H9 (cell line): ENCODE measurements at regions not wholly inside any gene's neighbourhood (a gene's known extent, or its start where the extent isn't known, plus 50 kb on each side); places are given as distances from the start of the nearest gene placed in this dataset.

Experiments used
- DNase-seq: peaks from one replicate; pipeline ENCODE4 v3.0.0-alpha.2; 2017
- H2AFZ ChIP-seq: one replicate; pipeline ENCODE4 v1.6.1; 2013; ENCODE audit warnings: mild to moderate bottlenecking, low read length, control low read depth, moderate library complexity
- H2AK5ac ChIP-seq: 2 replicates; pipeline ENCODE4 v1.6.1; 2013; ENCODE audit warnings: low read length, control low read depth, mixed read lengths; ENCODE audit not compliant: insufficient read length
- H2BK120ac ChIP-seq: one replicate; pipeline ENCODE4 v1.6.1; 2013; ENCODE audit warnings: low read depth, mild to moderate bottlenecking, low read length, control low read depth, inconsistent platforms; ENCODE audit not compliant: poor library complexity, severe bottlenecking
- H2BK12ac ChIP-seq: 2 replicates; pipeline ENCODE4 v1.6.1; 2013; ENCODE audit warnings: low read length, control low read depth, mixed read lengths, low read depth; ENCODE audit not compliant: insufficient read length
- H2BK15ac ChIP-seq: 2 replicates; pipeline ENCODE4 v1.6.1; 2013; ENCODE audit warnings: low read depth, low read length, control low read depth
- H2BK20ac ChIP-seq: one replicate; pipeline ENCODE4 v1.6.1; 2013; ENCODE audit warnings: low read depth, mild to moderate bottlenecking, low read length, control low read depth, inconsistent platforms; ENCODE audit not compliant: poor library complexity, severe bottlenecking
- H2BK5ac ChIP-seq: 2 replicates; pipeline ENCODE4 v1.6.1; 2013; ENCODE audit warnings: low read length, control low read depth, mixed read lengths; ENCODE audit not compliant: insufficient read length
- H3K14ac ChIP-seq: 2 replicates; pipeline ENCODE4 v1.6.1; 2013; ENCODE audit warnings: low read length, control low read depth; ENCODE audit not compliant: insufficient read depth
- H3K18ac ChIP-seq: 2 replicates; pipeline ENCODE4 v1.6.1; 2013; ENCODE audit warnings: low read depth, mild to moderate bottlenecking, mixed read lengths, low read length, control low read depth; ENCODE audit not compliant: insufficient read length
- H3K23ac ChIP-seq: 2 replicates; pipeline ENCODE4 v1.6.1; 2013; ENCODE audit warnings: low read length, control low read depth, mixed read lengths, low read depth; ENCODE audit not compliant: insufficient read length
- H3K23me2 ChIP-seq: 2 replicates; pipeline ENCODE4 v1.6.1; 2013; ENCODE audit warnings: low read depth, mild to moderate bottlenecking, mixed read lengths, low read length, control low read depth; ENCODE audit not compliant: insufficient read length, poor library complexity, severe bottlenecking
- H3K27ac ChIP-seq: 2 replicates; pipeline ENCODE4 v1.5.1; 2013; ENCODE audit warnings: low read length, control low read depth, mixed read lengths, low read depth; ENCODE audit not compliant: insufficient read length
- H3K27me3 ChIP-seq: 2 replicates; pipeline ENCODE4 v1.6.1; 2013; ENCODE audit warnings: low read length, control low read depth, inconsistent platforms; ENCODE audit not compliant: insufficient read depth
- H3K4ac ChIP-seq: 2 replicates; pipeline ENCODE4 v1.6.1; 2013; ENCODE audit warnings: low read depth, mild to moderate bottlenecking, control low read depth, inconsistent platforms, low read length, moderate library complexity
- H3K4me1 ChIP-seq: 2 replicates; pipeline ENCODE4 v1.6.1; 2013; ENCODE audit warnings: low read length, control low read depth, inconsistent platforms; ENCODE audit not compliant: insufficient read depth
- H3K4me2 ChIP-seq: 2 replicates; pipeline ENCODE4 v1.6.1; 2013; ENCODE audit warnings: low read length, control low read depth, mixed read lengths; ENCODE audit not compliant: insufficient read length, insufficient read depth
- H3K56ac ChIP-seq: 2 replicates; pipeline ENCODE4 v1.6.1; 2013; ENCODE audit warnings: low read depth, mild to moderate bottlenecking, mixed read lengths, low read length, control low read depth; ENCODE audit not compliant: insufficient read length
- H3K79me1 ChIP-seq: 2 replicates; pipeline ENCODE4 v1.6.1; 2013; ENCODE audit warnings: low read depth, mild to moderate bottlenecking, moderate library complexity, low read length, control low read depth, inconsistent platforms; ENCODE audit not compliant: insufficient read depth, poor library complexity, severe bottlenecking
- H3K79me2 ChIP-seq: 2 replicates; pipeline ENCODE4 v1.6.1; 2013; ENCODE audit warnings: low read length, control low read depth, inconsistent platforms; ENCODE audit not compliant: insufficient read depth
- H3K9ac ChIP-seq: 2 replicates; pipeline ENCODE4 v1.6.1; 2013; ENCODE audit warnings: low read length, control low read depth, mixed read lengths; ENCODE audit not compliant: insufficient read length; ENCODE audit errors: extremely low read depth
- H3K9me3 ChIP-seq: one replicate; pipeline ENCODE4 v1.6.1; 2013; ENCODE audit warnings: low read depth, low read length, inconsistent platforms; ENCODE audit not compliant: control insufficient read depth
- H3T11ph ChIP-seq: one replicate; pipeline ENCODE4 v1.6.1; 2013; ENCODE audit warnings: mild to moderate bottlenecking, low read length, control low read depth, inconsistent platforms
- H4K20me1 ChIP-seq: one replicate; pipeline ENCODE4 v1.6.1; 2013; ENCODE audit not compliant: control insufficient read depth, insufficient read length, insufficient read depth
- H4K5ac ChIP-seq: 2 replicates; pipeline ENCODE4 v1.6.1; 2013; ENCODE audit warnings: low read depth, mild to moderate bottlenecking, mixed read lengths, low read length, control low read depth; ENCODE audit not compliant: insufficient read length
- H4K8ac ChIP-seq: replicated peaks from 2 replicates; pipeline ENCODE4 v1.6.1; 2013; ENCODE audit warnings: low read length, control low read depth, mixed read lengths, low read depth; ENCODE audit not compliant: insufficient read length
- H4K91ac ChIP-seq: 2 replicates; pipeline ENCODE4 v1.6.1; 2013; ENCODE audit warnings: low read depth, mild to moderate bottlenecking, moderate library complexity, mixed read lengths, low read length, control low read depth; ENCODE audit not compliant: insufficient read length
- H3K27ac Mint-ChIP-seq, 3 experiments: 2 replicates in 2 of 3; 3 replicates in 1 of 3; pipeline ENCODE4 v1.8.0; 2020 to 2021; ENCODE audit warnings: mixed read lengths in 3 of 3, mild to moderate bottlenecking in 1 of 3, moderate library complexity in 1 of 3
- H3K27me3 Mint-ChIP-seq: 2 replicates; pipeline ENCODE4 v1.8.0; 2021; ENCODE audit warnings: low read depth, mild to moderate bottlenecking, moderate library complexity, mixed read lengths
- H3K36me3 Mint-ChIP-seq, 3 experiments: 2 replicates in 2 of 3; 3 replicates in 1 of 3; pipeline ENCODE4 v1.8.0; 2020 to 2021; ENCODE audit warnings: low read depth in 3 of 3, mixed read lengths in 3 of 3; ENCODE audit not compliant: insufficient read depth in 1 of 3
- H3K4me1 Mint-ChIP-seq, 2 experiments: 2 replicates each; pipeline ENCODE4 v1.8.0; 2020; ENCODE audit warnings: mixed read lengths in 2 of 2
- H3K4me3 Mint-ChIP-seq, 2 experiments: 2 replicates in 1 of 2; 3 replicates in 1 of 2; pipeline ENCODE4 v1.8.0; 2020 to 2021; ENCODE audit warnings: mild to moderate bottlenecking in 2 of 2, mixed read lengths in 2 of 2, moderate library complexity in 1 of 2
- H3K9me3 Mint-ChIP-seq, 2 experiments: 2 replicates in 1 of 2; 3 replicates in 1 of 2; pipeline ENCODE4 v1.8.0; 2020; ENCODE audit warnings: mild to moderate bottlenecking in 2 of 2, mixed read lengths in 2 of 2, moderate library complexity in 1 of 2
- TF ChIP-seq, protein P1 (sequence below): fragments of 200-600 bp; sonication (generic); conservative IDR thresholded peaks from 3 replicates; pipeline ENCODE4 v1.8.0; 2021; ENCODE audit warnings: antibody characterized with exemption, mild to moderate bottlenecking

DNA sequence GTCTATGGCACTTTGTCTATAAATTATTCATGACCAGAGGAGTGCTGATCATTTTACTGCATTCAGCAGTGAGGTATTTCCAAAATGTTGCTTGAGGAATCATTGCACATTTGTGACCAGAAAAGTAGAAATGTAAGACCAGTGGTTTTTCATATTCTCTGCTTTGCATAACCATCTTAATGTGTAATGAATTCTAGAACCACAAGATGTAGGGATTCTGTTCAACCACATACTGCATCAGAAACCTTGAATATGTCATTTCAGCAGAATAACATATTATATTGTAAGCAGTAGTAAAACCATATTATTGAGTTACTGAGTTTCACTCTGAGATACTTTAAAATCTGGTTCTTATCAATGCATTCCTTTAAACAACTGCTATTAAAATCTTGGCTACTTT lies 1243.4 kb downstream of the MAT2B start:
- H3K14ac ChIP-seq = no peak overlapping the region
- no peak overlapping the region for H3K27ac ChIP-seq
- H3K9me3 ChIP-seq = no peaks in the 10 kb centered on the region
- H3K23ac ChIP-seq = no peak overlapping the region
- no peaks in the 10 kb centered on the region for H3K4me1 ChIP-seq
- no peak overlapping the region for H3K4ac ChIP-seq
- H2AFZ ChIP-seq = no peak overlapping the region
- H3K9me3 Mint-ChIP-seq = no peaks in the 10 kb centered on the region
- H4K91ac ChIP-seq = no peak overlapping the region
- no peak overlapping the region for H2BK5ac ChIP-seq
- no peak overlapping the region for H2BK20ac ChIP-seq
- no peaks in the 10 kb centered on the region for H3K23me2 ChIP-seq
- H2BK120ac ChIP-seq = no peak overlapping the region
- H3K27ac Mint-ChIP-seq = no peak overlapping the region
- no peak overlapping the region for H4K5ac ChIP-seq
- H3K79me2 ChIP-seq = no peaks in the 10 kb centered on the region
- H3K27me3 ChIP-seq = no peaks in the 10 kb centered on the region
- H3K18ac ChIP-seq = no peak overlapping the region
- TF ChIP-seq, protein P1, sequence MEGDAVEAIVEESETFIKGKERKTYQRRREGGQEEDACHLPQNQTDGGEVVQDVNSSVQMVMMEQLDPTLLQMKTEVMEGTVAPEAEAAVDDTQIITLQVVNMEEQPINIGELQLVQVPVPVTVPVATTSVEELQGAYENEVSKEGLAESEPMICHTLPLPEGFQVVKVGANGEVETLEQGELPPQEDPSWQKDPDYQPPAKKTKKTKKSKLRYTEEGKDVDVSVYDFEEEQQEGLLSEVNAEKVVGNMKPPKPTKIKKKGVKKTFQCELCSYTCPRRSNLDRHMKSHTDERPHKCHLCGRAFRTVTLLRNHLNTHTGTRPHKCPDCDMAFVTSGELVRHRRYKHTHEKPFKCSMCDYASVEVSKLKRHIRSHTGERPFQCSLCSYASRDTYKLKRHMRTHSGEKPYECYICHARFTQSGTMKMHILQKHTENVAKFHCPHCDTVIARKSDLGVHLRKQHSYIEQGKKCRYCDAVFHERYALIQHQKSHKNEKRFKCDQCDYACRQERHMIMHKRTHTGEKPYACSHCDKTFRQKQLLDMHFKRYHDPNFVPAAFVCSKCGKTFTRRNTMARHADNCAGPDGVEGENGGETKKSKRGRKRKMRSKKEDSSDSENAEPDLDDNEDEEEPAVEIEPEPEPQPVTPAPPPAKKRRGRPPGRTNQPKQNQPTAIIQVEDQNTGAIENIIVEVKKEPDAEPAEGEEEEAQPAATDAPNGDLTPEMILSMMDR = no peak
- peaks cover 0 to 5% of the 10 kb centered on the region in 2 experiments; a peak in 1 of 4 replicates for H3K4me1 Mint-ChIP-seq
- H4K20me1 ChIP-seq = no peaks in the 10 kb centered on the region
- no peak overlapping the region for H3T11ph ChIP-seq
- no peak overlapping the region for H3K4me3 Mint-ChIP-seq
- H3K36me3 Mint-ChIP-seq = no peaks in the 10 kb centered on the region
- no peak overlapping the region for H4K8ac ChIP-seq
- H3K79me1 ChIP-seq = no peaks in the 10 kb centered on the region
- H2AK5ac ChIP-seq = no peak overlapping the region
- H3K9ac ChIP-seq = no peak overlapping the region
- H3K4me2 ChIP-seq = no peak overlapping the region
- no peak overlapping the region for H3K56ac ChIP-seq
- H2BK15ac ChIP-seq = no peak overlapping the region
- H3K27me3 Mint-ChIP-seq = no peaks in the 10 kb centered on the region
- DNase-seq = no peak
- H2BK12ac ChIP-seq = no peak overlapping the region
